ENCODE measurements at regions not wholly inside any gene's neighbourhood (a gene's known extent, or its start where the extent isn't known, plus 50 kb on each side); places are given as distances from the start of the nearest gene placed in this dataset.

DNA sequence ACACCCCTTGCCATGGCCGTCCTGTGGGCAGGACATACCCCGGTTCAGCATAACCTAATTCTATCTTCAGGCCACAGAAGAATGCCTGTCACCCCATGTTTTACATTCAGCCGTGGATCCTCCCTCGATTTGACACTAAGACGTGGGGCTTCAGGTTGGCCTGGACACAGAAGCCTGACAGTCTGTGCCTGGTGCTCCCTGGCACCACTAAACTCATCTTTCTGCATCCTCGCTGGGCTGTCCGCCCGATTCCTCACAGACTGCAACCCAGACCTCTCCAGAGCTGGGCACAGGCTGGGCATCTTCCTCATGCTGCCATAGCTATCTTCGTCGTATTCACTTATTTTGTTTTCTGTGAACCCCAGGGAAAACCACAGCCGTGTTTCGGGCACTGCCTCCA, 117.8 kb upstream of the IQSEC1 start:
- no peak for TF ChIP-seq POLR2A (IDR thresholded peaks at IDR 0.05)
- TF ChIP-seq, protein P1, sequence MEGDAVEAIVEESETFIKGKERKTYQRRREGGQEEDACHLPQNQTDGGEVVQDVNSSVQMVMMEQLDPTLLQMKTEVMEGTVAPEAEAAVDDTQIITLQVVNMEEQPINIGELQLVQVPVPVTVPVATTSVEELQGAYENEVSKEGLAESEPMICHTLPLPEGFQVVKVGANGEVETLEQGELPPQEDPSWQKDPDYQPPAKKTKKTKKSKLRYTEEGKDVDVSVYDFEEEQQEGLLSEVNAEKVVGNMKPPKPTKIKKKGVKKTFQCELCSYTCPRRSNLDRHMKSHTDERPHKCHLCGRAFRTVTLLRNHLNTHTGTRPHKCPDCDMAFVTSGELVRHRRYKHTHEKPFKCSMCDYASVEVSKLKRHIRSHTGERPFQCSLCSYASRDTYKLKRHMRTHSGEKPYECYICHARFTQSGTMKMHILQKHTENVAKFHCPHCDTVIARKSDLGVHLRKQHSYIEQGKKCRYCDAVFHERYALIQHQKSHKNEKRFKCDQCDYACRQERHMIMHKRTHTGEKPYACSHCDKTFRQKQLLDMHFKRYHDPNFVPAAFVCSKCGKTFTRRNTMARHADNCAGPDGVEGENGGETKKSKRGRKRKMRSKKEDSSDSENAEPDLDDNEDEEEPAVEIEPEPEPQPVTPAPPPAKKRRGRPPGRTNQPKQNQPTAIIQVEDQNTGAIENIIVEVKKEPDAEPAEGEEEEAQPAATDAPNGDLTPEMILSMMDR (IDR thresholded peaks at IDR 0.05) = no peak

All from uterus (tissue), 2 donors.